ENCODE measurements at regions not wholly inside any gene's neighbourhood (a gene's known extent, or its start where the extent isn't known, plus 50 kb on each side); places are given as distances from the start of the nearest gene placed in this dataset.
A peak's percentile ranks its signal among the peaks of the same experiment; 100 is the strongest.
"Not testable (repeated sequence)": the region's sequence is repeated elsewhere in the genome, so short reads cannot be mapped to it uniquely, and the experiment has no call there.

GRCh38 chr6:82741996-82742385, 323.6 kb downstream of the UBE3D start:
- no peak for DNase-seq

DNA sequence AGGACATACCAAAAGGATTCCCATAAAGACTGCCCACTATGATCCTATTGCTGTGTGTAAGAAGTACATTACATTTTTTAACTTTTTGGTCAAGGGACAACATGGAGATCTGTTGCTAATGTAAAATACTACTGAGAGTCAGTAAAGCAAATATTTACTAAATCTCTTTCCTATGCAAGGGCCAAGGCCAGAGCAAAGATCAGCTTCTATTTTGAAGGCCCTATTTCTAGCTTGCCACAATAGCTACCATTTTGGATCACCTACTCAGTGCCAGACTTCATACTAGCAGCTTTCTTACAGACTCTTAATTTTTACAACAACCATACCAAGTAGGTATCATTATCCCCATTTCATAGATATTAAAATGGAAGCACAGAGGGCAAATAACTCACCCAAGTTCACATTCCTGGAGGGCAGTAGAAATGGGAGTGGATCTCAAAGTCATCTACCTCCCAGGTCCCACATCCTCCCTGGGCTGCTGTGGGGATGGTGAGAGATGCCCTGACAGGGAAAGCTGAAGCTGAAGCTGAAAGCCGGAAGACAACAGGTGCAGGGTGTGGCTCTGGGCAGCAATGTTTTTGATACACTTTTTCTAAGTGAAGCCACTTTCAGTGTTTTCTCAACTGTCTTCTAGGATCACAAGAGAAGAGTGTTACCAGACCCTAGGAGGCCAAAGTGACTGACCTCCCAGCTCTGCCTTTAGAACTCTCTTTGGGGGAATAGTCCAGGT, 321.2 kb downstream of the UBE3D start:
- DNase-seq, result no peak

- DNase-seq, result no peak
Observed at GRCh38 chr6:82750556-82750955, 315.1 kb downstream of the UBE3D start.

DNA sequence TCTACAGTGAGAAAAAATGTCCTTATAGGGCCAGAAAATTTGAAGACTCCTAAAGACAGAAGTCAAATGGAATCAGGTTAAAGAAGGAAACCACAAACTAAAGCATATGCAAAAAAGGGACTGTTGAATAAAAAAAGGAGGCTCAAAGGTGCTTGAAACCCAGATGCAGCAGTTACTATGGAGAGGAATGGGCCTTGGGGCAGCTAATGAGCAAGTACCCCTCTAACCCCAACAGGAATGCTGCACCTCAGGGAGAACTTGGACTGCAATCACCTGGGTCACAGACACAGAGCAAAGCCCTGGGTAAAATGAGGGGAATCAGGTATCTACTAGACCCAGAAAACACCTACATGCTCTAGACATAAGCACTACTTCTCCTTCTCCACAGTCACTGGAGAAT, 313.9 kb downstream of the UBE3D start:
- DNase-seq, result no peak

GRCh38 chr6:82761674-82762345, 303.8 kb downstream of the UBE3D start:
- DNase-seq, result no peak

DNA sequence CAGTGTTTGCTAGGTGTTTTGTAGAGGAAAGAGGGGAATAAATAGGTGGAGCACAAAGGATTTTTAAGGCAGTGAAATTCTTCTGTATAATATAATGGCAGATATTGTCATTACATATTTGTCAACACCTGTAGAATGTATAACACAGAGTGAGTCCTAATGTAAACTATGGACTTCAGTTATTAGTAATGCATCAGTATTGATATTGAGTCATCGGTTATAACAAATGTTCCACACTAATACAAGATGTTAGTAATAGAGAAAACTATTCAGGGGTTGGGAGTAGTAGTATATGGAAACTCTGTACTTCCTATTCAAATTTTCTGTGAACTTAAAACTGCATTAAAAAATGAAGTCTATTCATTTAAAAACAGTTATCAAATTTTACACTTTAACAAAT, 299.2 kb downstream of the UBE3D start:
- DNase-seq, result no peak

GRCh38 chr6:82767037-82767436, 298.6 kb downstream of the UBE3D start:
- no peak for DNase-seq

- no peak for DNase-seq
Observed at GRCh38 chr6:82767447-82767846, 298.2 kb downstream of the UBE3D start.

DNA sequence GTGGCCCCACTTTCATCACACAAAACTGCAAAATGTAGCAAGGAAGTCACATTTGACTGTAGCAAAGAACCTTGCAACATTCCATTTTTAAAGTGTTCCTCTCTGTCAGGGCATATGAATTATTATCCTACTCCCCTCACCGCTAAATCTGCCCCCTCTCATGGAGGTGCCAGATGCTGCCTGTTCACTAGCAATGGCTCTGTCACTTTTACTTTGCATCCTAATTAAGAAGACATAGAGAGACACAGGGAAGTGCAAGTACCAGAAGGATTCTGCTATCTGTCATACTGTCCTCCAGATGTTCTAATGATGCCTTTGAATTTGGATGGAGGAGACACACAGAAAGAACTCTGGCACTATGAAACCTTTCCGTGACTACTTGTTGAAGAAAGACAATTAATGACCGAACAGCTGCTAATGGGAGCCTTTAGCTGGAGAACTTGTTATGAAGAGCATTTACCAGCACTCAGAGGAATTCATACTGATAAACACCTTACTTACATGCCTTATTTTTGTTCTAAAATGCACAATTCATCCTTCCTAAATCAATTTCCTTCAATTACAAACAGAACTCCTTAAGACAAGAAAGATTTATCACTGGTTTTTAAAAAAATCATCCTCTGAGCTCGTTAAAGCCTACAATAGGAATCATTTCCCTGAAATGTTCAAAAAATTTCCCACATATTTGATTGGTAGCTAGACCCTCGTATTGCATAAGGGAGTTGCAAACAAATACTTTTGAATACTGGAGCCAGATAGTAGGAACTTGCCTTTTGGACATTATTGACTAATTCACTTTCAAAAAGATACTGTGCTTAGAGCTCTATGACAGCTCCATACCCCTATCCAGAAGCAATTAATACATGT, 292.6 kb downstream of the UBE3D start:
- peak; percentile 8 for DNase-seq

GRCh38 chr6:82775361-82775760, 290.3 kb downstream of the UBE3D start:
- no peak for DNase-seq

- DNase-seq, result no peak
Observed at GRCh38 chr6:82775981-82776380, 289.7 kb downstream of the UBE3D start.

- no peak for DNase-seq
Observed at GRCh38 chr6:82779041-82779440, 286.6 kb downstream of the UBE3D start.

DNA sequence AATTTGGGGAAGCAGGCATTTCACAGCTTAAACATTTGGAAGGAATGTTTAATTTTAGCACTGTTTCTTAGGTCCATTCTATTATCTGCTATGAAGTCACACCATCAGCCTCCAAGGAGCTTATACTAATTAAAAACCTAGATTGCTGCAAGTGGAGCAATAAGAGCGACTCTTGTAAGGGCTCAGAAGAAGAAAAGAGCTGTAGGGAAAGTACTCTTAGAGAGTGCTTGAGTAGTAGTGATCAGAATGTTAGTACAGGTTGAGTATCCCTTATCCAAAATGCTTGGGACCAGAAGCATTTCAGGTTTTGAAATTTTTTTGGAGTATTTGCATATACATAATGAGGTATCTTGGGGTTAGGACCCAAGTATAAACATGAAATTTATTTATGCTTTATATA, 285.3 kb downstream of the UBE3D start:
- DNase-seq, result no peak

- DNase-seq, result no peak
Observed at GRCh38 chr6:82781620-82782204, 283.9 kb downstream of the UBE3D start.

DNA sequence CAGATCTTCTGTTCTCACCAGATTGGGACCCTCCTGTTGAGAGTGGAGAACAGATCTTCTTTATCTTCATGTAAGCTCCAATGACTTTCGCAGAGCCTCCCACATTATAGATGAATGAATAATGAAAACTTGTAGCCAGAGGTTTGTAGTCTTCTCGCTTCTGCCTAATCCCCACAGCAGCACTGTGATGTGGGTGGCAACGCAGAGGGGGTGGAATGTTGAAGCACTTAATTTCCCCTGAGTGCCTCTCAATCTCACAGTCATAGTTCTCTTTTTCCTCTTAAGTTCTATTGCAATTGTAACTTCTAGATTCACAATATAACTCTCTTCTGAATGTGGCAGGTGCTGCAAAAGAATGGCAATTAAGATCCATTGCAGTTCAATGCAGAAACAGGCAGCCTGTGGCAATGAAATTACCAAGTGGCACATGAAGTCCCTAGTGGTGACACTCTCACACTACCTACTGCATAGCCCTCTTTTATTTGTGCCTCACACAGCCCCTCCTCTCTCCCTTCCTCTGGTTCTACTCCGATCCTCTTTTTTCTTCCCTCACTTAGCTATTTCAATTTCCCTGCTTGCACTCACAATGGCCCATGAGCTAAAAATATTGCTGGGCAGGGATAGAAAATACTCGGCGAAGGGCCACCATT, 281.9 kb downstream of the UBE3D start:
- DNase-seq, result no peak

GRCh38 chr6:82785206-82785605, 280.4 kb downstream of the UBE3D start:
- DNase-seq, result no peak

GRCh38 chr6:82786248-82786647, 279.4 kb downstream of the UBE3D start:
- no peak for DNase-seq

DNA sequence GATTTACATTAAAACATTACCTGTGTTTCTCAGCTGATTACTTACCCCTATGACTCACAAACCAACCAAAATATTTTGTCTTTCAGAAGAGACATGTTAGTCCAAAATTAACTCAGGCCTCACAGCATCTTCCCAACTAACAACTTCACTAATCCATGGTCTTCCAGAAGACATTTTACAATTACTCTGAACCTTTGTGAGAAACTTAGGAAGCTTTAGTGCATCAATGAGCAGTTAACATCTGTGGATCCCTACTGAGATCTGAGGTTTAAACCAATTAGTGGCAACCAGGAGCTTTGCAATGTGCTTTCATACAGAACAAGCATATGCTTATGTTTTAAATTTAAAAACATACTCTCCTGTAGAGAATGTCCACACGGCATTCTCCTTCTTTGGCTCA, 269.7 kb downstream of the UBE3D start:
- DNase-seq, result no peak

DNA sequence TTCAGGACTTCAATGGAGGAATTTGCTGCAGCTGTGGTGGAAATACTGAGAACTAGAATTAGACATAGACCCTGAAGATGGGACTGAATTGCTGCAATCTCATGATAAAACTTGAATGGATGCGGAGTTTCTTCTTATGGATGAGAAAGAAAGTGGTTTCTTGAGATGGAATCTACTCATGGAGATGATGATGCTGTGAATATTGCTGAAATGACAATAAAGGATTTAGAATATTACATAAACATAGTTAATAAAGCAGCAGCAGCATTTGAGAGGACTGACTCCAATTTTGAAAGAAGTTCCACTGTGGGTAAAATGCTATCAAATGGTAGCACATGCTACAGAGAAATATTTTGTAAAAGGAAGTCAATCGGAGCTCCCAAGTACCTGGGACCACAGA, 264.6 kb downstream of the UBE3D start:
- DNase-seq, result no peak

- not testable (repeated sequence) for DNase-seq
Observed at GRCh38 chr6:82816243-82816642, 249.4 kb downstream of the UBE3D start.

DNA sequence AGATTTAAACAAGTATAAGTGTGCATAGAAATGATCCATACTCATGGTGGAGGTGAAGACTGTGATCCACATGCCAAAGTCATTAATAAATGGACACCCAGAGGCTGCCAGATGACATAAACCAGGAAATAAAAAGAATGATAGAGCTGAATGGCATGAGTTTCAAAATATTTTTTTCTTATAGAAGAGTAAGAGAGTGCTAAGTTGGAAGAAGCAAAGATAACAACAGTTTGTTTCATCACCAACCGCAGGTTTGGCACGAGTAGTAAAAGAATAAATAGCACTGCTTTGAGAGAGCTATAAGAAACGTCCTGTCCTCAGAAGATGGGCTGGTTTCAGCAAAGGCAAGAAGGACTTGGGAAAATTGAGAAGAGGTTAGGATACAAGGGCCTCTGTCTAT, 246.9 kb downstream of the UBE3D start:
- no peak for DNase-seq

DNA sequence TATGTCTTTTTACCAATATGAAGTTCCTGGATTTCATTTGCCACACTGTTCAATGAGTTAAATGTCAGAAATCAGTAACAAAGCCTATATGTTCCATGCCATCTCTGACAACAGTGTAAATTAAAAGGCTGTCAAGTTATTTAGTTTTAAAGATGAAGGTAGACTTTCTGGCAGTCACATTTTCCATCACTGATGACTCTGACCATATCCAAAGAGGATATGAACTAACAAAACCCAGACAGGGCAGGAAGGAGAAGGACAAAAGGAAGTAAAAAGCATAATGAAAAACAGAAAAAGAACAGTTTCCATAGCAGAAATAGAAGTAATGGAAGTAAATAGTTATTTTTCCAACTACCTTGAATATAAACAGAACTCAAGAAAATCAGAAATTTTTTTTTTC, 242.3 kb downstream of the UBE3D start:
- DNase-seq, result no peak

GRCh38 chr6:82832811-82833210, 232.8 kb downstream of the UBE3D start:
- DNase-seq, result no peak

Measured in NCI-H524 treated with DMSO at 0.1 percent for 48 hours (cell line).